ENCODE measurements at regions not wholly inside any gene's neighbourhood (a gene's known extent, or its start where the extent isn't known, plus 50 kb on each side); places are given as distances from the start of the nearest gene placed in this dataset.

DNA sequence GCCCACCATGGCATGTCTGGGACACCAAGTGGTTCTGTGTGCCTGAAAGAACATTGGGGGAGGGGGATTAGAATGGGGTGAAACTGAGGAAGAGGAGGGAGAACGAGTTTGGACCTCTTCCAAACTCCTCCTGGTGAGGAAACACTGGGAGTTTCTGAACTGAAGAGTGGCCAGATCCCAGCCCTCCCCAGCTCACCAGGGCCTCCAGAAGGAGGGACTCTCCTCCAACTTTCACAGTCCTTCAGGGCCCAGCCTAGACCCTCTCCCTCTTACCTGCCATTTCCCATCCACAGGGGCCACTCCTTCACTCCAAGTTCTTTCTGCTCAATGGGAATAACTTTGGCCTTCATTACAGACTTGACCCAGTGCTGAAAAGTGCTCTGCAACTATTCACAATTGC, 132.0 kb upstream of the FOXK1 start:
- no peak for TF ChIP-seq KLF9 (tag by site-specific recombination; IDR thresholded peaks at IDR 0.05; ENCODE audit: low read depth)
- TF ChIP-seq, protein P1, sequence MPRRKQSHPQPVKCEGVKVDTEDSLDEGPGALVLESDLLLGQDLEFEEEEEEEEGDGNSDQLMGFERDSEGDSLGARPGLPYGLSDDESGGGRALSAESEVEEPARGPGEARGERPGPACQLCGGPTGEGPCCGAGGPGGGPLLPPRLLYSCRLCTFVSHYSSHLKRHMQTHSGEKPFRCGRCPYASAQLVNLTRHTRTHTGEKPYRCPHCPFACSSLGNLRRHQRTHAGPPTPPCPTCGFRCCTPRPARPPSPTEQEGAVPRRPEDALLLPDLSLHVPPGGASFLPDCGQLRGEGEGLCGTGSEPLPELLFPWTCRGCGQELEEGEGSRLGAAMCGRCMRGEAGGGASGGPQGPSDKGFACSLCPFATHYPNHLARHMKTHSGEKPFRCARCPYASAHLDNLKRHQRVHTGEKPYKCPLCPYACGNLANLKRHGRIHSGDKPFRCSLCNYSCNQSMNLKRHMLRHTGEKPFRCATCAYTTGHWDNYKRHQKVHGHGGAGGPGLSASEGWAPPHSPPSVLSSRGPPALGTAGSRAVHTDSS (tag by site-specific recombination; IDR thresholded peaks at IDR 0.05) = no peak
- TF ChIP-seq, protein P2, sequence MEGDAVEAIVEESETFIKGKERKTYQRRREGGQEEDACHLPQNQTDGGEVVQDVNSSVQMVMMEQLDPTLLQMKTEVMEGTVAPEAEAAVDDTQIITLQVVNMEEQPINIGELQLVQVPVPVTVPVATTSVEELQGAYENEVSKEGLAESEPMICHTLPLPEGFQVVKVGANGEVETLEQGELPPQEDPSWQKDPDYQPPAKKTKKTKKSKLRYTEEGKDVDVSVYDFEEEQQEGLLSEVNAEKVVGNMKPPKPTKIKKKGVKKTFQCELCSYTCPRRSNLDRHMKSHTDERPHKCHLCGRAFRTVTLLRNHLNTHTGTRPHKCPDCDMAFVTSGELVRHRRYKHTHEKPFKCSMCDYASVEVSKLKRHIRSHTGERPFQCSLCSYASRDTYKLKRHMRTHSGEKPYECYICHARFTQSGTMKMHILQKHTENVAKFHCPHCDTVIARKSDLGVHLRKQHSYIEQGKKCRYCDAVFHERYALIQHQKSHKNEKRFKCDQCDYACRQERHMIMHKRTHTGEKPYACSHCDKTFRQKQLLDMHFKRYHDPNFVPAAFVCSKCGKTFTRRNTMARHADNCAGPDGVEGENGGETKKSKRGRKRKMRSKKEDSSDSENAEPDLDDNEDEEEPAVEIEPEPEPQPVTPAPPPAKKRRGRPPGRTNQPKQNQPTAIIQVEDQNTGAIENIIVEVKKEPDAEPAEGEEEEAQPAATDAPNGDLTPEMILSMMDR (tag by site-specific recombination; IDR thresholded peaks at IDR 0.05) = no peak
- TF ChIP-seq, protein P3, sequence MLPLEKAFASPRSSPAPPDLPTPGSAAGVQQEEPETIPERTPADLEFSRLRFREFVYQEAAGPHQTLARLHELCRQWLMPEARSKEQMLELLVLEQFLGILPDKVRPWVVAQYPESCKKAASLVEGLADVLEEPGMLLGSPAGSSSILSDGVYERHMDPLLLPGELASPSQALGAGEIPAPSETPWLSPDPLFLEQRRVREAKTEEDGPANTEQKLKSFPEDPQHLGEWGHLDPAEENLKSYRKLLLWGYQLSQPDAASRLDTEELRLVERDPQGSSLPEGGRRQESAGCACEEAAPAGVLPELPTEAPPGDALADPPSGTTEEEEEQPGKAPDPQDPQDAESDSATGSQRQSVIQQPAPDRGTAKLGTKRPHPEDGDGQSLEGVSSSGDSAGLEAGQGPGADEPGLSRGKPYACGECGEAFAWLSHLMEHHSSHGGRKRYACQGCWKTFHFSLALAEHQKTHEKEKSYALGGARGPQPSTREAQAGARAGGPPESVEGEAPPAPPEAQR (tag by site-specific recombination; IDR thresholded peaks at IDR 0.05) = no peak
- TF ChIP-seq ZNF175 (tag by site-specific recombination; IDR thresholded peaks at IDR 0.05) = no peak
- TF ChIP-seq SP2 (tag by site-specific recombination; IDR thresholded peaks at IDR 0.05) = no peak
- no peak for TF ChIP-seq ZNF121 (tag by site-specific recombination; IDR thresholded peaks at IDR 0.05)
- no peak for TF ChIP-seq SALL2 (tag by site-specific recombination; IDR thresholded peaks at IDR 0.05; ENCODE audit: borderline replicate concordance)

Data from HEK293 (cell line).